ENCODE measurements at regions not wholly inside any gene's neighbourhood (a gene's known extent, or its start where the extent isn't known, plus 50 kb on each side); places are given as distances from the start of the nearest gene placed in this dataset.

DNA sequence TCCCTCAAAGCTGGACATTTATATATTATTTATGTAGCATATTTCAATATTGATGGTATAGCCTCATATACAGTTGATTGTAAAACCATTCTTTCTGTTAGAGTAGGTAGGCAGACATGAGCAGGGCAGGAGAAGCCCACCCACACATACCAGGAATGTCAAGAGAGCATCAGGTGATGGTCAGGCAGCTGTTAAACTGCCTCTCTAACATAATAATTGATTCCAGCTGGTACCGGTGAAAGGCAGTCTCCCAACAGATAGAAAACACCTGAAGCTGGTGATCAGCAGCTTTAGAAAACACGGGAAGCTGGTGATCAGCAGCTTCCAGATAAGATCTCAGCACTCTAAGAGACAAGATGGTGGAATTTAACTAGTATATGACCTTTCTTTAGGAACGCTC, 132.9 kb downstream of the SLITRK6 start:
- TF ChIP-seq ZFX (IDR thresholded peaks at IDR 0.05), result no peak
- TF ChIP-seq, protein P1, sequence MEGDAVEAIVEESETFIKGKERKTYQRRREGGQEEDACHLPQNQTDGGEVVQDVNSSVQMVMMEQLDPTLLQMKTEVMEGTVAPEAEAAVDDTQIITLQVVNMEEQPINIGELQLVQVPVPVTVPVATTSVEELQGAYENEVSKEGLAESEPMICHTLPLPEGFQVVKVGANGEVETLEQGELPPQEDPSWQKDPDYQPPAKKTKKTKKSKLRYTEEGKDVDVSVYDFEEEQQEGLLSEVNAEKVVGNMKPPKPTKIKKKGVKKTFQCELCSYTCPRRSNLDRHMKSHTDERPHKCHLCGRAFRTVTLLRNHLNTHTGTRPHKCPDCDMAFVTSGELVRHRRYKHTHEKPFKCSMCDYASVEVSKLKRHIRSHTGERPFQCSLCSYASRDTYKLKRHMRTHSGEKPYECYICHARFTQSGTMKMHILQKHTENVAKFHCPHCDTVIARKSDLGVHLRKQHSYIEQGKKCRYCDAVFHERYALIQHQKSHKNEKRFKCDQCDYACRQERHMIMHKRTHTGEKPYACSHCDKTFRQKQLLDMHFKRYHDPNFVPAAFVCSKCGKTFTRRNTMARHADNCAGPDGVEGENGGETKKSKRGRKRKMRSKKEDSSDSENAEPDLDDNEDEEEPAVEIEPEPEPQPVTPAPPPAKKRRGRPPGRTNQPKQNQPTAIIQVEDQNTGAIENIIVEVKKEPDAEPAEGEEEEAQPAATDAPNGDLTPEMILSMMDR (conservative IDR thresholded peaks at IDR 0.05), result no peak

DNA sequence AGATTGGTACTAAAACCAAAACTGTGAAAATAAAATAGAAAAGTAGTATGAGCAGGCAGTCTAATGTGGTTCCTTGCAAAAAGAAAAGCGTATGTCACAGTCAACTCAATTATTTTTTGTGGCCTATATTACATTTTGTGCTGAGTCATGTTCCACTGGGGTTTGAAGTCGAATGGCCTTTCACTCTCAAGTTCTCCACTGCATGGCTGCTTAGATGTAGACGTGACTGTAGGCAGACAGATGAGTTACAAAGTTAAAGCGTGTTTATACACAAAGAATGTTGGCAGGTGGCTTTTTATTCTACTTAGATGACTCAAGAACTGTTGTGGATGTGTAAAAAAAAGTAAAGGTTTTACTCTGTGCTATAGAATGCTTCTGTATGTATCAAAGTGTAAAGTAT, 133.9 kb downstream of the SLITRK6 start:
- H3K27ac ChIP-seq, result no peak overlapping the region
- TF ChIP-seq, protein P1 (conservative IDR thresholded peaks at IDR 0.05), result no peak
- no peak for TF ChIP-seq ZFX (IDR thresholded peaks at IDR 0.05)

More for the DNA sequence above, 132.9 kb downstream of the SLITRK6 start:
- H3K27ac ChIP-seq, result no peak overlapping the region

DNA sequence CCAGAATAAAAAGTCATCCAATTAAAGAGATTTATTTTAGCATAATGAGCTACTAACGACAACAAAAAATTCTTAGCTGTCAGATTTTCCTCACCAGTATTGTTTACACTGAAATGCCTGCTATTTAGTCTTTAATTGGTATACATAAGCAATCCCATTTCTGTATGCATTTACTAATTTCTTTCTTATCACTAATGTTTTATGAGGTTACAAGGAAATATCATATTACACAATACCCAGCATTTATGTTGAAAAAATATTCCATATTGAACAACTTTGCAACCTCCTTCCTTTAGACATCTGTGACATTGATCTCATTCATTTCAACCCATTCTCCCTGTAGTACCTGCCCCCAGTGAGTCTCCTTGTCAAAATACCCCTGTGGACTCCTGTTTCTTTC, 135.4 kb downstream of the SLITRK6 start:
- TF ChIP-seq, protein P1 (conservative IDR thresholded peaks at IDR 0.05), result no peak
- TF ChIP-seq ZFX (IDR thresholded peaks at IDR 0.05), result no peak
- H3K27ac ChIP-seq, result no peak overlapping the region

DNA sequence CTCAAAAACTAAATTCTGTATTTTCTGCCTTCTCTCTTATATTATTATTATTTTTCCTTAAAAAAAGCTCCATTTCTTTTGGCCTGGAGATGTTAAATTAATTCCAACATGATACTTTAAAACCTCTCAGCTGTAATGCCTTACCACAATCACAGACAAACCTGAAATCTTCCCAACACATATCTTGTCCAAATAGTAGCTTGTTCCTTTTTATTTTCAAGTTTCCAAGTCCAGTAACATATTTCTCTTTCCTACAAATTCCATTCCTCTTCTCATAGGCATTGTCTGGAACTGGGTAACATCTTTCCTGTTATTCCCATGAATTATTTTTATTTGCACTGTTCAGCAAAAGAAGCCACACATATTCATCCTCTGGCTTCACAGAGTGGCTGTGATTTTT, 137.0 kb downstream of the SLITRK6 start:
- H3K27ac ChIP-seq, result no peak overlapping the region

DNA sequence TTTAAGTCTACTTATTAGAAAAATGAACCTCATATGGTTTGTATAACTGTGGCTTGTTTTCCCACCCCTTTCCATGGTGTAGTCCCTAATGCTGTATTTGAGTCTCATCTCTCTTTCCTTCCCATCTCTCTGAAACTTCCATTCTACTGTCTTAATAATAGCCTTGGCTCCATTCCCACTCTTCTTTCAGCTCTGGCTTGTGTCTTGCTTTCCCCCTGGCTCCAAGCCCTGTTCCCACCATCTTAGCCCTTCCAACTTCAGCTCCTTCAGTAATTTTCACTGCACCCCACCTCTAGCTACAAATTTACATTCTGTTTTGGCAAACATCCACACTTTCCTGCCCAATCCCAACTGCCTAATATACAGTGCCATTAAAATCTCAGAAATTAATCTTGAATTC, 137.5 kb downstream of the SLITRK6 start:
- TF ChIP-seq ZFX (IDR thresholded peaks at IDR 0.05), result no peak
- TF ChIP-seq, protein P1 (conservative IDR thresholded peaks at IDR 0.05), result no peak
- H3K27ac ChIP-seq, result no peak overlapping the region

More for the DNA sequence above, 137.0 kb downstream of the SLITRK6 start:
- TF ChIP-seq, protein P1 (conservative IDR thresholded peaks at IDR 0.05), result no peak
- TF ChIP-seq ZFX (IDR thresholded peaks at IDR 0.05), result no peak

DNA sequence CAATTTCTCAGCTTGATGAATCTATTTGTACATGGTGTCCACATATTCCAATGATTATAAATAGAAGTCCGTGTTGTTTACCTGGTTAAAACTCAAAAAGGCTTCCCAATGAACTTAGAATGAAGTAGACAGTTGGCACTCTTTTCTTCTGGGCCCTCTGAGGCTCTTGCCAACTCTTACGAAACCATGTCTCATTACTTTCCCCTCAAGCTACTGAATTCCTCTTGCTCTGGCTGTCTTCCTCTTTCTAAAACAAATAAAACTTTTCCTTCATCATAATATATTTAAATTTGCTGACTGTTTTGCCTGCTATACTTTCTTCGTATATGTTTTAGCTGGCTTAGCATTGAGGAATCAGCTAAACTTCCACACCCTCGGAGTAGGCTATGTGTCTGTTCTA, 139.7 kb downstream of the SLITRK6 start:
- H3K27ac ChIP-seq, result no peak overlapping the region
- TF ChIP-seq, protein P1 (conservative IDR thresholded peaks at IDR 0.05), result no peak
- no peak for TF ChIP-seq ZFX (IDR thresholded peaks at IDR 0.05)

DNA sequence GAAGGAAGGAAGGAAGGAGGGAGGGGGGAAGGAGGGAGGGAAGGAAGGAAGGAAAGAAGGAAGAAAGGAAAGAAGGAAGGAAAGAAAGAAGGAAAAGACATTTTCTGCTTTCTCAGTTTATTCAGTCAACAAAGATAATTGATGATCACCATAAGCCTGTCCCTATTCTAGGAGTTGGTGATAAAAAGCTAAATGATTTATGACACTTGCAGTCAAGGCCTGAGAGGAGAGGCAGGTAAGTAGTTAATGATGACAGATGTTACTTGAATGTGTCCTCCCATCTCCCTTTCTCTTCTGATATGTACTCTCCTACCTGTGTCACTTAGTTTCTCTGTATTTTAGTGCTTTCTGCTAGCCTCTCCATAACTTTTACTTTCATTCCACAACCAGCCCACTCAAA, 141.3 kb downstream of the SLITRK6 start:
- H3K27ac ChIP-seq, result no peak overlapping the region
- TF ChIP-seq ZFX (IDR thresholded peaks at IDR 0.05), result no peak
- TF ChIP-seq, protein P1 (conservative IDR thresholded peaks at IDR 0.05), result no peak
